COLO668 (cell line): ENCODE measurements at regions not wholly inside any gene's neighbourhood (a gene's known extent, or its start where the extent isn't known, plus 50 kb on each side); places are given as distances from the start of the nearest gene placed in this dataset.
"Not testable (repeated sequence)": the region's sequence is repeated elsewhere in the genome, so short reads cannot be mapped to it uniquely, and the experiment has no call there.

Experiments
- DNase-seq: peaks from one replicate; lab custom pipeline; 2025; ENCODE audit not compliant: unreplicated experiment; lab: John Stamatoyannopoulos, UW

- DNase-seq: no peak
Observed at GRCh38 chr5:51159164-51159563, 224.1 kb upstream of the ISL1 start.

- no peak for DNase-seq
Observed at GRCh38 chr5:51159606-51160005, 223.6 kb upstream of the ISL1 start.

GRCh38 chr5:51162245-51162644 lies 221.0 kb upstream of the ISL1 start:
- no peak for DNase-seq

GRCh38 chr5:51165621-51166020 lies 217.6 kb upstream of the ISL1 start:
- DNase-seq: not testable (repeated sequence)

- no peak for DNase-seq
Observed at GRCh38 chr5:51172903-51173626, 210.2 kb upstream of the ISL1 start.

GRCh38 chr5:51181208-51181894 lies 201.9 kb upstream of the ISL1 start:
- DNase-seq: no peak

- no peak for DNase-seq
Observed at GRCh38 chr5:51185850-51186329, 197.4 kb upstream of the ISL1 start.

- DNase-seq: no peak
Observed at GRCh38 chr5:51188001-51188591, 195.2 kb upstream of the ISL1 start.

GRCh38 chr5:51194671-51195070 lies 188.6 kb upstream of the ISL1 start:
- peak; percentile 1 for DNase-seq

GRCh38 chr5:51201024-51201423 lies 182.2 kb upstream of the ISL1 start:
- DNase-seq: peak; percentile 75

- no peak for DNase-seq
Observed at GRCh38 chr5:51201708-51202107, 181.5 kb upstream of the ISL1 start.

GRCh38 chr5:51202161-51202560 lies 181.1 kb upstream of the ISL1 start:
- no peak for DNase-seq

GRCh38 chr5:51203598-51203997 lies 179.7 kb upstream of the ISL1 start:
- DNase-seq: no peak

GRCh38 chr5:51208296-51208695 lies 175.0 kb upstream of the ISL1 start:
- DNase-seq: no peak

- no peak for DNase-seq
Observed at GRCh38 chr5:51214746-51215145, 168.5 kb upstream of the ISL1 start.

- peak; percentile 33 for DNase-seq
Observed at GRCh38 chr5:51225789-51226742, 157.2 kb upstream of the ISL1 start.

GRCh38 chr5:51227963-51228470 lies 155.2 kb upstream of the ISL1 start:
- DNase-seq: no peak

GRCh38 chr5:51230336-51230735 lies 152.9 kb upstream of the ISL1 start:
- DNase-seq: no peak

- no peak for DNase-seq
Observed at GRCh38 chr5:51242456-51242855, 140.8 kb upstream of the ISL1 start.

GRCh38 chr5:51250957-51251356 lies 132.3 kb upstream of the ISL1 start:
- not testable (repeated sequence) for DNase-seq

- DNase-seq: no peak
Observed at GRCh38 chr5:51271261-51271660, 112.0 kb upstream of the ISL1 start.
